Neural cell (in vitro differentiated cells): ENCODE measurements at regions not wholly inside any gene's neighbourhood (a gene's known extent, or its start where the extent isn't known, plus 50 kb on each side); places are given as distances from the start of the nearest gene placed in this dataset.

Source experiments
- H2AFZ ChIP-seq: fragments of 200-600, 300-800 bp; sonication (generic), shearing (Covaris generic); 2 replicates; pipeline ENCODE4 v1.6.0; 2014; ENCODE audit warnings: low read depth, mild to moderate bottlenecking, antibody characterized with exemption, low read length, moderate library complexity
- H3F3A ChIP-seq: fragments of 200-600 bp; shearing (Covaris generic); 2 replicates; pipeline ENCODE4 v1.6.1; 2016; ENCODE audit warnings: mild to moderate bottlenecking, moderate library complexity, mixed read lengths, antibody characterized with exemption, low read length; ENCODE audit not compliant: insufficient read depth, poor library complexity, severe bottlenecking
- H3K27ac ChIP-seq: fragments of 200-600, 300-800 bp; sonication (generic), shearing (Covaris generic); 2 replicates; pipeline ENCODE4 v1.5.1; 2014; ENCODE audit warnings: mild to moderate bottlenecking, low read length, moderate library complexity
- H3K27me3 ChIP-seq: fragments of 300-800, 200-600 bp; sonication (generic), shearing (Covaris generic); 2 replicates; pipeline ENCODE4 v1.6.0; 2014; ENCODE audit warnings: mild to moderate bottlenecking, low read depth, low read length, moderate library complexity; ENCODE audit not compliant: insufficient read depth
- H3K36me3 ChIP-seq: fragments of 300-800, 200-600 bp; sonication (generic), shearing (Covaris generic); 2 replicates; pipeline ENCODE4 v1.5.1; 2014; ENCODE audit warnings: mild to moderate bottlenecking, antibody characterized with exemption, low read length, moderate library complexity; ENCODE audit not compliant: insufficient read depth
- H3K4me2 ChIP-seq: fragments of 300-800, 200-600 bp; sonication (generic), shearing (Covaris generic); 2 replicates; pipeline ENCODE4 v1.6.0; 2014; ENCODE audit warnings: mild to moderate bottlenecking, low read length
- H3K4me3 ChIP-seq: fragments of 300-800, 200-600 bp; sonication (generic), shearing (Covaris generic); 2 replicates; pipeline ENCODE4 v1.5.1; 2014; ENCODE audit warnings: mild to moderate bottlenecking, low read length, moderate library complexity
- H3K79me2 ChIP-seq: fragments of 200-600 bp; shearing (Covaris generic); replicated peaks from 2 replicates; pipeline ENCODE4 v1.6.0; 2014; ENCODE audit warnings: mild to moderate bottlenecking, low read length, moderate library complexity; ENCODE audit not compliant: insufficient read depth
- H3K9ac ChIP-seq: fragments of 300-800, 200-600 bp; sonication (generic), shearing (Covaris generic); 2 replicates; pipeline ENCODE4 v1.6.1; 2016; ENCODE audit warnings: mild to moderate bottlenecking, low read length, mixed read lengths
- H3K9me2 ChIP-seq: fragments of 200-600 bp; shearing (Covaris generic); 2 replicates; pipeline ENCODE4 v1.6.1; 2016; ENCODE audit warnings: mild to moderate bottlenecking, low read length, mixed read lengths; ENCODE audit not compliant: insufficient read depth
- H3K9me3 ChIP-seq: fragments of 200-600, 300-800 bp; sonication (generic), shearing (Covaris generic); 2 replicates; pipeline ENCODE4 v1.6.1; 2016; ENCODE audit warnings: mild to moderate bottlenecking, mixed run types, low read length, moderate library complexity, mixed read lengths
- H4K20me1 ChIP-seq: fragments of 200-600 bp; shearing (Covaris generic); 2 replicates; pipeline ENCODE4 v1.6.1; 2016; ENCODE audit warnings: mild to moderate bottlenecking, mixed run types; ENCODE audit not compliant: insufficient read depth
- EP300 ChIP-seq: fragments of 450-650 bp; conservative IDR thresholded peaks from 2 replicates; pipeline ENCODE4 v1.6.1; 2014; ENCODE audit warnings: antibody characterized with exemption, mild to moderate bottlenecking, moderate library complexity; ENCODE audit not compliant: poor library complexity, severe bottlenecking
- EZH2 ChIP-seq: fragments of 200-600, 300-800 bp; shearing (Covaris generic), sonication (generic); IDR thresholded peaks from 2 replicates; pipeline ENCODE4 v1.6.1; 2014; ENCODE audit warnings: antibody characterized with exemption, low read length, borderline replicate concordance, mild to moderate bottlenecking; ENCODE audit not compliant: insufficient read depth, poor library complexity, severe bottlenecking
- MXI1 ChIP-seq: fragments of 450-650 bp; conservative IDR thresholded peaks from 2 replicates; pipeline ENCODE4 v1.6.1; 2014; ENCODE audit warnings: antibody characterized with exemption, mild to moderate bottlenecking; ENCODE audit not compliant: poor library complexity, severe bottlenecking
- POLR2AphosphoS5 ChIP-seq: IDR thresholded peaks from 2 replicates; pipeline ENCODE4 v1.6.1; 2012
- RAD21 ChIP-seq: fragments of 450-650 bp; conservative IDR thresholded peaks from 2 replicates; pipeline ENCODE4 v1.6.1; 2014; ENCODE audit warnings: antibody characterized with exemption, mild to moderate bottlenecking, moderate library complexity
- SMC3 ChIP-seq: fragments of 450-650 bp; conservative IDR thresholded peaks from 2 replicates; pipeline ENCODE4 v1.6.1; 2014; ENCODE audit warnings: antibody characterized with exemption, mild to moderate bottlenecking, moderate library complexity; ENCODE audit not compliant: poor library complexity
- TAF1 ChIP-seq: IDR thresholded peaks from 2 replicates; pipeline ENCODE4 v1.6.1; 2012; ENCODE audit warnings: low read depth
- TF ChIP-seq, protein P1 (sequence below): IDR thresholded peaks from 2 replicates; pipeline ENCODE4 v1.6.1; 2012; ENCODE audit warnings: borderline replicate concordance
- TF ChIP-seq, protein P2 (sequence below): fragments of 450-650 bp; IDR thresholded peaks from 2 replicates; pipeline ENCODE4 v1.5.1; 2014; ENCODE audit warnings: antibody characterized with exemption, mild to moderate bottlenecking, moderate library complexity; ENCODE audit not compliant: poor library complexity, severe bottlenecking

DNA sequence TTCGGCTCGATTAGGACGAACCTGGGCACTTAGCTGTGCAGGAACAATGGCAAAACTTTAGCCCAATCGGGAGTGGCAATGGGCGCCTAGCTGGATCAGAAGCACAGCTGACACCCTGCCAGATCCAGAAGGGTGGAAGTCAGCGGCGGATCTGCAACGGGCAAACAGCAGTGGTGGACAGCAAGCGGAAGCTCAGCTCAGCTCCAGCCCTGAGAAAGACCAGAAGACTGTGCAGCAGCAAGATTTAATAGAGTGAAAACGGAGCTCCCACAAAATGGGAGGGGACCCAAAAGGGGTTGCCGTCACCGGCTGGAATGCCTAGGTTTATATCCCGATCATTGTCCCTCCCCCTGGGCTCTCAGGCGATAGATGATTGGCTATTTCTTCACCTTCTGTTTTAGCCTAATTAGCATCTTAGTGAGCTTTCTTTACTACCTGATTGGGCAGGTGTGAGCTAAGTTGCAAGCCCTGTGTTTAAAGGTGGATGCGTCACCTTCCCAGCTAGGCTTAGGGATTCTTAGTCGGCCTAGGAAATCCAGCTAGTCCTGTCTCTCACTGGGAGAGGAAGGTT is 1237.9 kb downstream of the CDH12 start:
- H3K9me3 ChIP-seq, result no peaks in the 10 kb centered on the region
- no peaks in the 10 kb centered on the region for H3K27me3 ChIP-seq
- H3K4me3 ChIP-seq, result no peak overlapping the region
- H3K9ac ChIP-seq, result no peak overlapping the region
- H3K9me2 ChIP-seq, result no peaks in the 10 kb centered on the region
- H3K4me2 ChIP-seq, result no peak overlapping the region
- no peaks in the 10 kb centered on the region for H4K20me1 ChIP-seq
- no peaks in the 10 kb centered on the region for H3K79me2 ChIP-seq
- H2AFZ ChIP-seq, result no peak overlapping the region
- TF ChIP-seq TAF1, result no peak
- no peak for TF ChIP-seq EZH2
- TF ChIP-seq MXI1, result no peak
- TF ChIP-seq, protein P1, sequence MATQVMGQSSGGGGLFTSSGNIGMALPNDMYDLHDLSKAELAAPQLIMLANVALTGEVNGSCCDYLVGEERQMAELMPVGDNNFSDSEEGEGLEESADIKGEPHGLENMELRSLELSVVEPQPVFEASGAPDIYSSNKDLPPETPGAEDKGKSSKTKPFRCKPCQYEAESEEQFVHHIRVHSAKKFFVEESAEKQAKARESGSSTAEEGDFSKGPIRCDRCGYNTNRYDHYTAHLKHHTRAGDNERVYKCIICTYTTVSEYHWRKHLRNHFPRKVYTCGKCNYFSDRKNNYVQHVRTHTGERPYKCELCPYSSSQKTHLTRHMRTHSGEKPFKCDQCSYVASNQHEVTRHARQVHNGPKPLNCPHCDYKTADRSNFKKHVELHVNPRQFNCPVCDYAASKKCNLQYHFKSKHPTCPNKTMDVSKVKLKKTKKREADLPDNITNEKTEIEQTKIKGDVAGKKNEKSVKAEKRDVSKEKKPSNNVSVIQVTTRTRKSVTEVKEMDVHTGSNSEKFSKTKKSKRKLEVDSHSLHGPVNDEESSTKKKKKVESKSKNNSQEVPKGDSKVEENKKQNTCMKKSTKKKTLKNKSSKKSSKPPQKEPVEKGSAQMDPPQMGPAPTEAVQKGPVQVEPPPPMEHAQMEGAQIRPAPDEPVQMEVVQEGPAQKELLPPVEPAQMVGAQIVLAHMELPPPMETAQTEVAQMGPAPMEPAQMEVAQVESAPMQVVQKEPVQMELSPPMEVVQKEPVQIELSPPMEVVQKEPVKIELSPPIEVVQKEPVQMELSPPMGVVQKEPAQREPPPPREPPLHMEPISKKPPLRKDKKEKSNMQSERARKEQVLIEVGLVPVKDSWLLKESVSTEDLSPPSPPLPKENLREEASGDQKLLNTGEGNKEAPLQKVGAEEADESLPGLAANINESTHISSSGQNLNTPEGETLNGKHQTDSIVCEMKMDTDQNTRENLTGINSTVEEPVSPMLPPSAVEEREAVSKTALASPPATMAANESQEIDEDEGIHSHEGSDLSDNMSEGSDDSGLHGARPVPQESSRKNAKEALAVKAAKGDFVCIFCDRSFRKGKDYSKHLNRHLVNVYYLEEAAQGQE, result no peak
- TF ChIP-seq POLR2AphosphoS5, result no peak
- no peak for TF ChIP-seq RAD21
- TF ChIP-seq EP300, result no peak
- no peak for TF ChIP-seq SMC3
- TF ChIP-seq, protein P2, sequence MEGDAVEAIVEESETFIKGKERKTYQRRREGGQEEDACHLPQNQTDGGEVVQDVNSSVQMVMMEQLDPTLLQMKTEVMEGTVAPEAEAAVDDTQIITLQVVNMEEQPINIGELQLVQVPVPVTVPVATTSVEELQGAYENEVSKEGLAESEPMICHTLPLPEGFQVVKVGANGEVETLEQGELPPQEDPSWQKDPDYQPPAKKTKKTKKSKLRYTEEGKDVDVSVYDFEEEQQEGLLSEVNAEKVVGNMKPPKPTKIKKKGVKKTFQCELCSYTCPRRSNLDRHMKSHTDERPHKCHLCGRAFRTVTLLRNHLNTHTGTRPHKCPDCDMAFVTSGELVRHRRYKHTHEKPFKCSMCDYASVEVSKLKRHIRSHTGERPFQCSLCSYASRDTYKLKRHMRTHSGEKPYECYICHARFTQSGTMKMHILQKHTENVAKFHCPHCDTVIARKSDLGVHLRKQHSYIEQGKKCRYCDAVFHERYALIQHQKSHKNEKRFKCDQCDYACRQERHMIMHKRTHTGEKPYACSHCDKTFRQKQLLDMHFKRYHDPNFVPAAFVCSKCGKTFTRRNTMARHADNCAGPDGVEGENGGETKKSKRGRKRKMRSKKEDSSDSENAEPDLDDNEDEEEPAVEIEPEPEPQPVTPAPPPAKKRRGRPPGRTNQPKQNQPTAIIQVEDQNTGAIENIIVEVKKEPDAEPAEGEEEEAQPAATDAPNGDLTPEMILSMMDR, result no peak
- H3K36me3 ChIP-seq, result no peaks in the 10 kb centered on the region
- H3F3A ChIP-seq, result no peaks in the 10 kb centered on the region
- no peak overlapping the region for H3K27ac ChIP-seq

DNA sequence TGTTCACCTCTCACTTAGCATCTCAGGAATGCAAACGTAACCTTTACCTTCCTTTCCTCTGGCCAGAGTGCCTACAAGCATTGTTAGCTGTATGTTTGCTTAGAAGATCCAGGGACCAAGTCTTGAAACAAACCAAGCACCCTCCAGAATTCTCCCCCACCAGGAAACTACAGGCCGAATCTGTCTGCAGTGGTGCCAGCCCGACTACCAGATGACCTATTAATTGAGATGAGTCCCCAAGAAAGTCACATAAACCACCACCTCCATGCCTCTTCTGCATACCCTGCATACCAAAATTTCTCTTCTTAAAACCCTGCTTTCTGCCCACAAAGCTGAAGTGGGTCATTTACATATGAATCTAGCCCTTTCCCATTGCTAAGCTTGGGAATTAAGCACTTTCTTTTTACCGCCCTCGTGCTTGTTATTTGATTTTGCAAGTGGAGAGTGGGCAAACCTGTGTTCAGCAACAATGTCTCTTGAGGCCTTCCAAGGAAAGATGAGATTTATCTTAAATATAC is 1239.1 kb downstream of the CDH12 start:
- Histone ChIP-seq H2AFZ (no peak overlapping the region), H3K9ac (no peak overlapping the region), H3K4me3 (no peak overlapping the region), H3K27me3 (no peaks in the 10 kb centered on the region), H3K79me2 (no peaks in the 10 kb centered on the region), H3K4me2 (no peak overlapping the region), H3K9me2 (no peaks in the 10 kb centered on the region), H3K9me3 (no peaks in the 10 kb centered on the region), H3K27ac (no peak overlapping the region), H4K20me1 (no peaks in the 10 kb centered on the region), H3K36me3 (no peaks in the 10 kb centered on the region), H3F3A (no peaks in the 10 kb centered on the region)
- no peak for TF ChIP-seq RAD21

DNA sequence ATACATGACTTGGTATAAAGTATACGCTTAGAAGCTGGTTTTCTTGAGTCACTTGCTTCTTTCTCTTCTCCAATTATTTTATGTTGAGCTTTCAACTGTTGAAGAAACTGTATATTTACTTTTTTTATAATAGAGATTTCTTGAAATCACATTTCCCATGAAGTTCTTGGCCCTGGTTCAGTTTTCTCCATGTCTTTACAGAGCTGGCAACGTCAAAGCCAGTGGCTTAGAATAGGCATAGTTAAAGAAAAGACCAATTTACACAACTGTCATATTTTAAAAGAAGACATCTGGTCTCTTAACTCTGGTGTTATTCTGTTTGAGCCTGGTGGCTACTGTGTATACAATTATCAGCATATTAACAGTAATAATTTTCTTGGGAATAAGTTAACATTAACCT is 1249.3 kb downstream of the CDH12 start:
- H3K9ac ChIP-seq, result no peak overlapping the region
- H3K27ac ChIP-seq, result no peak overlapping the region
- no peaks in the 10 kb centered on the region for H3K36me3 ChIP-seq
- TF ChIP-seq, protein P1, result no peak
- TF ChIP-seq EP300 (no peak), MXI1 (no peak), POLR2AphosphoS5 (no peak), SMC3 (no peak), RAD21 (no peak), TAF1 (no peak), EZH2 (no peak)
- TF ChIP-seq, protein P2, result no peak
- no peaks in the 10 kb centered on the region for H3K9me2 ChIP-seq
- H3K9me3 ChIP-seq, result no peaks in the 10 kb centered on the region
- H3F3A ChIP-seq, result no peaks in the 10 kb centered on the region
- H4K20me1 ChIP-seq, result no peaks in the 10 kb centered on the region
- no peak overlapping the region for H3K4me2 ChIP-seq
- H3K4me3 ChIP-seq, result no peak overlapping the region
- H3K27me3 ChIP-seq, result no peaks in the 10 kb centered on the region
- H2AFZ ChIP-seq, result no peak overlapping the region
- no peaks in the 10 kb centered on the region for H3K79me2 ChIP-seq
